ENCODE measurements at regions not wholly inside any gene's neighbourhood (a gene's known extent, or its start where the extent isn't known, plus 50 kb on each side); places are given as distances from the start of the nearest gene placed in this dataset.

DNA sequence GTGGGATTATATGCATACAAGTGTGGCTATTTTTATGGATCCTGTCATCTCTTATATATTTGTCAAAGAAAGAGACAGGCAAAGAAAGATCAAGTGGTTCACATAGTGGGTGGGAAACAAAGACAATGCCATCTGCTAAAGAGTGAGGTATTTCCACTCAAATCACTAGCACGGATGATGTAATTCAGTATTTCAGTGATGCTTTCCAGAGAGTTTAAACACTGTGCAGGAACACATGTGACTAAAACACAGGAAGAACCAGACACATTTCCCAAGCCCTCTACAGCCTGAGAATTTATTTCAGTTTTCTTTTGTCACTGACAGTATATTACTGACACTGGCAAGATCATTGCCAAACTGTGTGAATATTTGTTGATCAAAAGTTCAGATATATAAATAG, 885.7 kb upstream of the CELF2 start:
- Histone ChIP-seq H3K79me2 (no peaks in the 10 kb centered on the region), H4K20me1 (ENCODE audit: insufficient read depth, poor library complexity, severe bottlenecking) (no peaks in the 10 kb centered on the region), H3K27me3 (no peaks in the 10 kb centered on the region), H3K9me3 (ENCODE audit: low read depth) (no peaks in the 10 kb centered on the region), H3K36me3 (replicated peaks; ENCODE audit: insufficient read depth, low read depth) (no peaks in the 10 kb centered on the region), H3K9me2 (replicated peaks; ENCODE audit: insufficient read depth) (no peaks in the 10 kb centered on the region), H3K4me1 (ENCODE audit: insufficient read depth) (peaks cover 7% of the 10 kb centered on the region), H3K4me2 (no peak overlapping the region), H3K27ac (no peak overlapping the region), H2AFZ (no peak overlapping the region), H3K4me3 (no peak overlapping the region)
- TF ChIP-seq, protein P1, sequence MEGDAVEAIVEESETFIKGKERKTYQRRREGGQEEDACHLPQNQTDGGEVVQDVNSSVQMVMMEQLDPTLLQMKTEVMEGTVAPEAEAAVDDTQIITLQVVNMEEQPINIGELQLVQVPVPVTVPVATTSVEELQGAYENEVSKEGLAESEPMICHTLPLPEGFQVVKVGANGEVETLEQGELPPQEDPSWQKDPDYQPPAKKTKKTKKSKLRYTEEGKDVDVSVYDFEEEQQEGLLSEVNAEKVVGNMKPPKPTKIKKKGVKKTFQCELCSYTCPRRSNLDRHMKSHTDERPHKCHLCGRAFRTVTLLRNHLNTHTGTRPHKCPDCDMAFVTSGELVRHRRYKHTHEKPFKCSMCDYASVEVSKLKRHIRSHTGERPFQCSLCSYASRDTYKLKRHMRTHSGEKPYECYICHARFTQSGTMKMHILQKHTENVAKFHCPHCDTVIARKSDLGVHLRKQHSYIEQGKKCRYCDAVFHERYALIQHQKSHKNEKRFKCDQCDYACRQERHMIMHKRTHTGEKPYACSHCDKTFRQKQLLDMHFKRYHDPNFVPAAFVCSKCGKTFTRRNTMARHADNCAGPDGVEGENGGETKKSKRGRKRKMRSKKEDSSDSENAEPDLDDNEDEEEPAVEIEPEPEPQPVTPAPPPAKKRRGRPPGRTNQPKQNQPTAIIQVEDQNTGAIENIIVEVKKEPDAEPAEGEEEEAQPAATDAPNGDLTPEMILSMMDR (IDR thresholded peaks at IDR 0.05; ENCODE audit: poor library complexity): no peak
- TF ChIP-seq EZH2phosphoT487 (IDR thresholded peaks at IDR 0.05; ENCODE audit: low read depth, severe bottlenecking, unreplicated experiment) (no peak), EZH2 (IDR thresholded peaks at IDR 0.05; ENCODE audit: borderline replicate concordance) (no peak)
- peak; percentile 5 for DNase-seq (ENCODE audit: low spot score)
- WGBS (ENCODE audit: low lambda C conversion rate, missing lambda C conversion rate): 42% methylated on average over 1 of the region's 1 CpG

DNA sequence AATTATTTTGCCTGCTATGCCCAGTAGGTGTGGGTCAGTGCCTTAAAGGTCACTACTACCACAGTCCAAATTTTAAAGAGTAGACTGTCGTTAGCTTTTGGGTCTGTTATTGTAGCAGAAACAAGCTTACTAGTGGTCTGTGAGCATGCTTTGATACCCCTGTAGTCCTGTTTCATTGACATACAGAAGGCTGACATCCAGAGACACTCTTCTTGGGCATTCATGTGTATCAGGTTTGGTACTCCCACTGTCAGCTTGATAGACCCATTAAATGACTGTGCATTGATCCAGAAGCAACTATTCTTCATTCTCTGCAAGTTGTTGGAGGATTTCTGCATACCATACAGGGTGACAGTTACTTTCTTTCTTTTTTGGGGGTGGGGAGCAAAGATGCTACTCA, 884.4 kb upstream of the CELF2 start:
- Histone ChIP-seq H3K9me3 (ENCODE audit: low read depth) (no peaks in the 10 kb centered on the region), H4K20me1 (ENCODE audit: insufficient read depth, poor library complexity, severe bottlenecking) (no peaks in the 10 kb centered on the region), H3K27me3 (no peaks in the 10 kb centered on the region), H3K36me3 (replicated peaks; ENCODE audit: insufficient read depth, low read depth) (no peaks in the 10 kb centered on the region), H3K4me3 (no peak overlapping the region), H3K27ac (no peak overlapping the region), H3K4me1 (ENCODE audit: insufficient read depth) (peaks cover 7% of the 10 kb centered on the region), H3K9me2 (replicated peaks; ENCODE audit: insufficient read depth) (no peaks in the 10 kb centered on the region), H2AFZ (no peak overlapping the region), H3K4me2 (no peak overlapping the region), H3K79me2 (no peaks in the 10 kb centered on the region)
- DNase-seq (ENCODE audit: low spot score): no peak
- 95% methylated on average over 1 of the region's 1 CpG for WGBS (ENCODE audit: low lambda C conversion rate, missing lambda C conversion rate)
- TF ChIP-seq EZH2phosphoT487 (IDR thresholded peaks at IDR 0.05; ENCODE audit: low read depth, severe bottlenecking, unreplicated experiment) (no peak), EZH2 (IDR thresholded peaks at IDR 0.05; ENCODE audit: borderline replicate concordance) (no peak)
- TF ChIP-seq, protein P1 (IDR thresholded peaks at IDR 0.05; ENCODE audit: poor library complexity): no peak

DNA sequence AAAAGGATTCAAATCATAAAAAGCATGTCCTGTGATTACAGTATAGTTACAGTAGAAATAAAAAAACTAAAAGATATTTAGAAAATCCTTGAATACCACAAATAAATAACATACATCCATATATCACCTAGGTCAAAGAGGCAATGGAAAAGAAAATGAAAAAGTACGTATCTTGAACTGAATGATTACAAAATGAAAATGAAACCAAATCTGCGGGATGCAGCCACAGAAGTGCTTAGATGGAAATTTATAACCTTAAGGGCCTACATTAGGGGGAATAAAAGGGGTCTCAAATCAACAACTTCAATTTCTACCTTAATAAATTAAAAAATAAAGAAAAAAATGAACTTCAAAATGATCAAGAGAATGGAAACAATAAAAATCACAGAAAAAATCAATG, 879.0 kb upstream of the CELF2 start:
- no peaks in the 10 kb centered on the region for H3K27me3 ChIP-seq
- TF ChIP-seq EZH2 (IDR thresholded peaks at IDR 0.05; ENCODE audit: borderline replicate concordance) (no peak), EZH2phosphoT487 (IDR thresholded peaks at IDR 0.05; ENCODE audit: low read depth, severe bottlenecking, unreplicated experiment) (no peak)
- TF ChIP-seq, protein P1 (IDR thresholded peaks at IDR 0.05; ENCODE audit: poor library complexity): no peak
- DNase-seq (ENCODE audit: low spot score): no peak
- H3K4me1 ChIP-seq (ENCODE audit: insufficient read depth): no peaks in the 10 kb centered on the region
- WGBS (ENCODE audit: low lambda C conversion rate, missing lambda C conversion rate): 97% methylated on average over 2 of the region's 2 CpGs
- H3K9me3 ChIP-seq (ENCODE audit: low read depth): no peaks in the 10 kb centered on the region
- H3K79me2 ChIP-seq: no peaks in the 10 kb centered on the region
- H3K4me2 ChIP-seq: no peak overlapping the region
- H3K9me2 ChIP-seq (replicated peaks; ENCODE audit: insufficient read depth): no peaks in the 10 kb centered on the region
- no peak overlapping the region for H3K4me3 ChIP-seq
- no peak overlapping the region for H3K27ac ChIP-seq
- H2AFZ ChIP-seq: no peak overlapping the region
- no peaks in the 10 kb centered on the region for H4K20me1 ChIP-seq (ENCODE audit: insufficient read depth, poor library complexity, severe bottlenecking)
- no peaks in the 10 kb centered on the region for H3K36me3 ChIP-seq (replicated peaks; ENCODE audit: insufficient read depth, low read depth)
